OCI-LY1 (cell line): ENCODE measurements at regions not wholly inside any gene's neighbourhood (a gene's known extent, or its start where the extent isn't known, plus 50 kb on each side); places are given as distances from the start of the nearest gene placed in this dataset.

Experiments
- EZH2 ChIP-seq: fragments of 200-600 bp; sonication (generic), shearing (Covaris generic); IDR thresholded peaks from 2 replicates; pipeline ENCODE4 v1.8.0; 2017; ENCODE audit warnings: borderline replicate concordance, mixed run types, mild to moderate bottlenecking, antibody characterized with exemption, low read length, moderate library complexity, mixed read lengths
- TF ChIP-seq, protein P1 (sequence below): fragments of 200-600 bp; sonication (generic), shearing (Covaris generic); IDR thresholded peaks from 2 replicates; pipeline ENCODE4 v1.5.1; 2017; ENCODE audit warnings: mild to moderate bottlenecking, antibody characterized with exemption, low read length, moderate library complexity, mixed read lengths

DNA sequence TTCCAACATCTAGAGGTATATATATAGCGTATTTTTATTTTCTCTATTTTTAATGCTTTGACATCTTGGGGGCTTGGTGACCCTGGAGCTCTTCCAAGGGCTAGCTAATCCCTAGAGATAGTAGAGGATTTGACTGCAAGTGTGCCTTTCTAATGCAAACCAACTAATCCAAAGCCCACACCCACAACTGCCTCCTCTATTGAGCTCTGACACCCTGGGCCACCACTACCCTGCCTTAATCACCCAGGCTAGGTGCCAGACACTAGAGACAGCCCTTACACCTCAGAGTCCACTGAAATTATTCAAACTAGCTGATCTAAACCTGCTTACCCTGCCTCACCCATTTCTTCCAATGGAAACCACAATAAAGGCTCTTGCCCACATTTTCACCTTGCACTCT is 69.6 kb upstream of the ATXN3L start:
- TF ChIP-seq, protein P1, sequence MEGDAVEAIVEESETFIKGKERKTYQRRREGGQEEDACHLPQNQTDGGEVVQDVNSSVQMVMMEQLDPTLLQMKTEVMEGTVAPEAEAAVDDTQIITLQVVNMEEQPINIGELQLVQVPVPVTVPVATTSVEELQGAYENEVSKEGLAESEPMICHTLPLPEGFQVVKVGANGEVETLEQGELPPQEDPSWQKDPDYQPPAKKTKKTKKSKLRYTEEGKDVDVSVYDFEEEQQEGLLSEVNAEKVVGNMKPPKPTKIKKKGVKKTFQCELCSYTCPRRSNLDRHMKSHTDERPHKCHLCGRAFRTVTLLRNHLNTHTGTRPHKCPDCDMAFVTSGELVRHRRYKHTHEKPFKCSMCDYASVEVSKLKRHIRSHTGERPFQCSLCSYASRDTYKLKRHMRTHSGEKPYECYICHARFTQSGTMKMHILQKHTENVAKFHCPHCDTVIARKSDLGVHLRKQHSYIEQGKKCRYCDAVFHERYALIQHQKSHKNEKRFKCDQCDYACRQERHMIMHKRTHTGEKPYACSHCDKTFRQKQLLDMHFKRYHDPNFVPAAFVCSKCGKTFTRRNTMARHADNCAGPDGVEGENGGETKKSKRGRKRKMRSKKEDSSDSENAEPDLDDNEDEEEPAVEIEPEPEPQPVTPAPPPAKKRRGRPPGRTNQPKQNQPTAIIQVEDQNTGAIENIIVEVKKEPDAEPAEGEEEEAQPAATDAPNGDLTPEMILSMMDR = no peak
- TF ChIP-seq EZH2 = no peak
